HG02571 (cell line): ENCODE measurements at regions not wholly inside any gene's neighbourhood (a gene's known extent, or its start where the extent isn't known, plus 50 kb on each side); places are given as distances from the start of the nearest gene placed in this dataset.

ENCODE experiments used
- ATAC-seq: cut with Tn5 transposase; IDR thresholded peaks from one replicate; pipeline ENCODE4 v1.9.1; 2021; ENCODE audit warnings: mild to moderate bottlenecking, moderate library complexity; ENCODE audit not compliant: unreplicated experiment

- no peak for ATAC-seq
These were observed 186.0 kb downstream of the MID1IP1 start for GRCh38 chrX:38987198-38987651.

GRCh38 chrX:38988301-38988700 lies 187.0 kb downstream of the MID1IP1 start:
- ATAC-seq = no peak

- no peak for ATAC-seq
These were observed 187.8 kb downstream of the MID1IP1 start for GRCh38 chrX:38989076-38989475.

- no peak for ATAC-seq
These were observed 190.6 kb downstream of the MID1IP1 start for GRCh38 chrX:38991656-38992440.

GRCh38 chrX:38992441-38993096 lies 191.3 kb downstream of the MID1IP1 start:
- no peak for ATAC-seq

- ATAC-seq = no peak
These were observed 192.2 kb downstream of the MID1IP1 start for GRCh38 chrX:38993500-38993899.

- no peak for ATAC-seq
These were observed 197.8 kb downstream of the MID1IP1 start for GRCh38 chrX:38999099-38999498.

GRCh38 chrX:38999967-39000745 lies 198.9 kb downstream of the MID1IP1 start:
- ATAC-seq = no peak

- no peak for ATAC-seq
These were observed 199.5 kb downstream of the MID1IP1 start for GRCh38 chrX:39000802-39001201.

GRCh38 chrX:39002466-39002865 lies 201.2 kb downstream of the MID1IP1 start:
- ATAC-seq = no peak

GRCh38 chrX:39008549-39008948 lies 207.3 kb downstream of the MID1IP1 start:
- no peak for ATAC-seq

- no peak for ATAC-seq
These were observed 210.4 kb downstream of the MID1IP1 start for GRCh38 chrX:39011454-39012221.

- no peak for ATAC-seq
These were observed 211.4 kb downstream of the MID1IP1 start for GRCh38 chrX:39012621-39013111.

- ATAC-seq = no peak
These were observed 215.3 kb downstream of the MID1IP1 start for GRCh38 chrX:39016556-39016955.

GRCh38 chrX:39017077-39017476 lies 215.8 kb downstream of the MID1IP1 start:
- ATAC-seq = no peak

GRCh38 chrX:39017716-39018115 lies 216.5 kb downstream of the MID1IP1 start:
- ATAC-seq = no peak

GRCh38 chrX:39018541-39018940 lies 217.3 kb downstream of the MID1IP1 start:
- ATAC-seq = no peak

- ATAC-seq = no peak
These were observed 217.8 kb downstream of the MID1IP1 start for GRCh38 chrX:39019056-39019455.

- ATAC-seq = no peak
These were observed 218.9 kb downstream of the MID1IP1 start for GRCh38 chrX:39020051-39020669.

- no peak for ATAC-seq
These were observed 220.8 kb downstream of the MID1IP1 start for GRCh38 chrX:39022106-39022505.
